Activated CD8-positive, alpha-beta memory T cell treated with anti-CD3 and anti-CD28 coated beads for 4 hours (primary cell): ENCODE measurements at regions not wholly inside any gene's neighbourhood (a gene's known extent, or its start where the extent isn't known, plus 50 kb on each side); places are given as distances from the start of the nearest gene placed in this dataset.
"Not testable (repeated sequence)": the region's sequence is repeated elsewhere in the genome, so short reads cannot be mapped to it uniquely, and the experiment has no call there.

ENCODE experiments used
- DNase-seq, 2 donors: peaks; one replicate each; pipeline ENCODE4 v3.0.0-alpha.2; 2020; ENCODE audit warnings: low read depth in 2 of 2

- no peak for DNase-seq
Observed at GRCh38 chr4:18180892-18181291, 159.3 kb upstream of the LCORL start.

GRCh38 chr4:18180122-18180521 is 158.6 kb upstream of the LCORL start:
- DNase-seq = no peak

- no peak for DNase-seq
Observed at GRCh38 chr4:18171896-18172295, 150.3 kb upstream of the LCORL start.

DNA sequence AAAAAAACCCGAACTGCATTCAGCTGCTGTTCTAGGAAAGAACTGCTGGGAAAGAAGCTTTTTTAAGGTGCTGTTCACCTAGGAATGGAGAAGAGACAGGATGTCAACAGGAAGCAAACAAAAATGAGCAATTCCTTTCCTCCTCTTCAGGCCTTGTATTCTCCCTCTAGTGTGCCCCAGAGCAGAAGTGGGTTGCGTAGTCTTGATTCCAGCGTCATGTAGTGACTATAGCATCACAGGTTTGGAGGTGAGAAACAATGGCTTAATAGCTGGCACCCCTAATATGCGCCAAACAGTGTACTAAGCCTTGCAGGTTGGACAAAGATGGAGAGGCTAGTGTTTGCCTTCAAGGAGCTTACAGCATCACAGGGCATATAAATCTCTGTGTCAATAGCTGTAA is 146.3 kb upstream of the LCORL start:
- no peak for DNase-seq

- DNase-seq = no peak
Observed at GRCh38 chr4:18166925-18167324, 145.4 kb upstream of the LCORL start.

GRCh38 chr4:18162453-18162852 is 140.9 kb upstream of the LCORL start:
- DNase-seq = no peak

GRCh38 chr4:18159117-18159912 is 137.8 kb upstream of the LCORL start:
- not testable (repeated sequence) for DNase-seq

DNA sequence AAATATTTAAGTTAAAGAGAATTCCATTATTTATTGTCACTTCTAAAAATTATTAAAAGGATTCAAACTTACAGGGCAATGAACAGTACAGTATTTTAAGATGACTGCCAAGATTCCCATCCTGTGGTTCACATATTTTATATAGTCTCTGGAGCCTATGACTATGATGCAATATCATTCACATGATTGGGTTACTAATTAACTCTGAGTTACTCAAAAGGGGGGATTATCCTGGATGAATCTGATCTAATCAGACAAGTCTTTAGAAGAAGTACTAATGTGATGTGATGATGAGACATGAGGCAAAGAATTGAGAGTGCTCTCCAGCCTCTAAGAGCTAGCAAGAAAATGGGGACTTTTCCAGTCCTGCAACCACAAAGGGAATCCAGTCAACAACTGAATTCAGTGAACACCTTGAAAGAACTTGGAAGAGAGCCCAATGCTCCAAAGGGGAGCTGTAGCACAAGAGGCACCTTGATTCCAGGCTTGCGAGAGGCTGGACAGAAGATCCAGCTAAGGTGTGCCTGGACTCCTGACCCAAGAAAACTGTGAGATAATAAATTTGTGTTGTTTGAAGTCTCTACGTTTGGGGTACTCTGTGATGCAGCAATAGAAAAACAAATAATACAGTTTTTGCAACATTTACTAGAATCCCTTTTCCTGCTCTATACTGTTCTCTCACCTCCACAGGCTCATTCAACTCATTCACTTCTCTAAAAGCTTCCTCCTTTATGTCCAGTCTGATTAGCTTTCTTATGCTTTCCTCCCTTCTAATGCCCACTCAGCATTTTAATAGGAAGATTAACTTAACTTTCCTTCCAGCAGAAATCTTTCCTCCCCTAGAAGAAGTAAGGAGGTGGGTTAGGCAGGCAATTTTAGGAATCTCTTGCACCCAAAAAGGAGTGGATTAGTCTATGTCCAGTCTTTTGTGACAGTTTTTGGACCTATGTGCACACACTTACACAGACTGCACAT is 133.8 kb upstream of the LCORL start:
- no peak for DNase-seq

GRCh38 chr4:18138076-18138665 is 116.6 kb upstream of the LCORL start:
- DNase-seq = no peak

DNA sequence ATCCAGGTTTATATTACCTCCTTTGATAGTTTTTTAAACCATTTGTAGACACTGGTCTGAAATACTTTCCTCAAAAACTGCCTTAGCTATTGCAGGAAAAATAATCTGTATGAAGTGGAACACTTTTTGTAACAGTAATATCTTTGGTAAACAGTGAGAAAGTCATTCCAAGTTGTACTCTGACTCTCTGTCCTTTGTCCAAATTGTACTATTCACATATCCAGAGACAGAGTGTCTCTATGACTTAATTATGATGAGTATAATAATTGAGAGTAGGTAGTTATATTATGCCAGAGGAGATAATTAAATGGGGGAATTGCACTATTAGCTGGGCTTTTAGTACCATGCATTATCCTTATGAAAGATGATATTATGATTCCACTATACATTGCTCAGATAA is 112.6 kb upstream of the LCORL start:
- DNase-seq = no peak

DNA sequence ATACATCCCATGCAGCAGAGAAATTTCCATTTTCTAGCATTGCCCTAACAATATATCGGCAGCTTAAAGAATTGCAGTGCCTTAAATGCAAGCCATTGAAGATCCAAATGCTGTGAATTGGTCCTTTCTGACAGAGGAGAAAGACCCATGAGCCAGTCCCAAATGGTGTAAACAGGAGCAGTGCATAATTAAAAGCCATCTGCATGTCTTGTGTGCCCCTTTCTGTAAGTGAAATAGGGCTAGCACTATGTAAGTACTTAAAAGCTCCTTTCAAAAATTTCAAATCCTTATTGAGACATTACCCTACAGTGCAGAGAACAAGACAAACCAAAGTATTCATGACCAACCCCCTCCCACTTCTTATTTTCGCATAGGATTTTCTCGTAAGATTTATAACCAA is 108.7 kb upstream of the LCORL start:
- no peak for DNase-seq

DNA sequence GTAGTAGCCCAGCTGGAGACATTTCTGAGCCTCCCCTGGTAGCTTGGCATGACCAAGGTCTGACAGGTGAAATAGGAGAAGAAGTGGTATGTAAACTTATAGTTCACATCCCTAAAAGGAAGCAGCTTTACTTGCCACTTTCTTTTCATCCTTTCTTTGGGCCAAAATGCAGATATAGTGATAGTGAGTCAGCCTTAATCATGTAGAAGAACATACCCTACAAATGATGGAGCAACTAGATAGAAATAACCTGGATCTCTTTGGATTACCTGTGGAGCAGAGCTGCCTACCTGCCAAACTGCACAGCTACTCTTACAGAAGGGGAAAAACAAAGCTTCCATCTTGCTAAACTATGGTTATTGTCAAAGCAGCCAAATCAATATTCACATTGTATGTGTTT is 106.7 kb upstream of the LCORL start:
- no peak for DNase-seq

DNA sequence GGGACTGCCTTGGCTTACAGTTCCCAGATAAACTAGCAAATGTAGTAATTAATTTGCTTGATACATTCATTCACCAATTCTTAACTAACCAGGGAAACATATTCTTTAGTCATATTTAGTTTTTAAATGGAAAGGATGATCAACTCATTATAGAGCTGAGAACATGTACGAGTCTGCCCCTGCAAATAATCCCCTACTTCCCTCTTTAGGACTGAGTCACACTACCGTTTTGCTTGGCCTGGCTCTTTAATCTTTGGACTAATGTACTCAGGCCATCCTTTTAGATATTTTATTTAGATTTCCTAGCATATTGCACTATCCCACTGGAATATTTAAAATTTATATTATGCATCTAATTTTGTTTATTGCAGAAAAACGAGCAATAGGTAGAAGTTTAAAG is 105.5 kb upstream of the LCORL start:
- DNase-seq = no peak

- no peak for DNase-seq
Observed at GRCh38 chr4:18113710-18114331, 92.3 kb upstream of the LCORL start.

DNA sequence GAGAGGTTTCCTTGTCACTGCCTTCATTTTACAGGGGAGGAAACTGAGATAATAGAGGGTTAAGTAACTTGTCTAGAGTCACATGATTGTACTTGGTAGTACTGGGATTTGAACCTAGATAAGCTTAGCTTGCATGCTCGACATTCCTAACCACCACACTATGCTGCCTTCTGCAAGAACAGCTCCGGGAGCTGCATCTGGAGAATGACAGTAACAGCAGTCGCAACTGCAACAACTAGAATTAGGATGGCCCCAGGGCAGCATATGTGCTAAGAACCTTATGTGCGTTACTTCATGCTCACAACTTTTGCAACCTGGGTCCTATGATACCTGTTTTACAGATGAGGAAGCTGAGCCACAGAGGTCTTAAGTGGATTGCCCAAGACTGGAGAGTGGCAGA is 89.5 kb upstream of the LCORL start:
- DNase-seq = no peak

DNA sequence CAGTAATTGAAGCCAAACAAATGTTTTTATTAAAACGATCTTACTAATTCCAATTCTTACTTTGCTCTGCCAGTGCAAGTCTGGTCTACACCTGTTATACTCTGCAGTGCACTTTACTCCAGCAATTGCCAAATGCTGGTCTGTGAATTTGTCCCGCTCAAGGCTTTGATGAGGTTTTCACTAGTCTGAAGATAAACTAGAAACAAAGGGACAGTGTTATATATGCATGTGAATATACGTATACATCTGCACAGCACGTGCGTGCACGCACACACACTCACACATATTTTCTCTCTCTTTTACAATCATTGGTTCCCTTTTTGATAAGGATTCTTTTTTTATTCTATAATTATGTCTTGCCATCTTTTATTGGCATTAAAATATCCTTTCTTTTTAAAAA is 88.5 kb upstream of the LCORL start:
- DNase-seq = no peak

GRCh38 chr4:18109676-18110075 is 88.1 kb upstream of the LCORL start:
- DNase-seq = no peak

GRCh38 chr4:18107848-18108528 is 86.4 kb upstream of the LCORL start:
- not testable (repeated sequence) for DNase-seq

GRCh38 chr4:18106620-18107019 is 85.1 kb upstream of the LCORL start:
- DNase-seq = no peak

DNA sequence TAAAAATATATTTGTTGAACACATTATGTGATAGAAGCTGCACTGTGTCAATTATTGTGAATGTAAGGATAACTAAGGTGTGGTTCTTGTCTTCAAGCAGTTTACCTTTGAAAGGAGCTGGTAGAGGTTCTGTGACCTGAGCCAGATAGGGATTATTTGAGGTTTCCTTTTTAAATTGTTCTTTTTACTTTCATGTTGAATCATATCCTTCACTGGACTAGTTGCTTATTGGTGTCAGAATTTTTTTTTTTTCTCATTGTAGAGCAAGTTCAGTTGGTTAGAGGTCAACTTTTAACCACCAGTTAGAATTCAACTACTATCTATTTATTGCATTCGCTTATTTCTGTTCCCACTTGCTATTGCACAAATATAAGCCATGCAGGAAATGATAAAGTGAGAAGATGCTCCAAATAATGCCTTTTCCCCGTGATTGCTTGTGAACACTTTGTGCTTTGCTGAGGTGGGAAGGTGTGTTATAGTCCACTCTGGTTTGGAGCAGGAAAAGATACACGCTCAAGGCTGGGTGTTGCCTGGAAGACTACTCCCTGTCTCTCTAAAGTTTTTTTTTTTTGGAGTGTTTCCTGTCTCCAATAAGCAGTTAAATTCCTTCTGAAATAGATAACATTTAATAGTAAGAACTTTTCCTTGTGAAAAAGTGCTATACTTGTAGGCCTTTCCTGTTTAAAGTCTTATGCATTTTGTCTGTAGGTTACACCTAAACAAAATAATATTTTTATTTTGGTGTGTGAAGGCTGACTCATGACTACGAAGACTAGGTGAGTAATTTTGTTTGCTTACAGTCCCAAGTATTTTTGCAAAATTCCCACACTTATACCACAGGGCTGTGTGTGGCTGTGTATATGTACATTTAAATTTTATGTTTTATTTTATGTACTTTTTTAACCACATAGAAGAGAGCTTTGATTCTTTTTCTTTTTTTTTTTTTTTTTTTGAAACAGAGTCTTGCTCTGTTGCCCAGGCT is 83.8 kb upstream of the LCORL start:
- DNase-seq = no peak
